D721Med (cell line): ENCODE measurements at regions not wholly inside any gene's neighbourhood (a gene's known extent, or its start where the extent isn't known, plus 50 kb on each side); places are given as distances from the start of the nearest gene placed in this dataset.

ENCODE experiments used
- DNase-seq: peaks from one replicate; pipeline ENCODE4 v3.0.0; 2011; ENCODE audit warnings: low spot score; ENCODE audit not compliant: insufficient read length
- FAIRE-seq: peaks from 2 replicates; lab custom pipeline; 2011; peaks lifted over from hg19 to GRCh38; lab: Jason Lieb, UNC
- TF ChIP-seq, protein P1 (sequence below): IDR thresholded peaks from 2 replicates; pipeline ENCODE4 v1.5.1; 2012; ENCODE audit warnings: mild to moderate bottlenecking, control low read depth; ENCODE audit not compliant: insufficient read depth; ENCODE audit errors: missing control alignments

- no peak for FAIRE-seq
- DNase-seq: no peak
- TF ChIP-seq, protein P1, sequence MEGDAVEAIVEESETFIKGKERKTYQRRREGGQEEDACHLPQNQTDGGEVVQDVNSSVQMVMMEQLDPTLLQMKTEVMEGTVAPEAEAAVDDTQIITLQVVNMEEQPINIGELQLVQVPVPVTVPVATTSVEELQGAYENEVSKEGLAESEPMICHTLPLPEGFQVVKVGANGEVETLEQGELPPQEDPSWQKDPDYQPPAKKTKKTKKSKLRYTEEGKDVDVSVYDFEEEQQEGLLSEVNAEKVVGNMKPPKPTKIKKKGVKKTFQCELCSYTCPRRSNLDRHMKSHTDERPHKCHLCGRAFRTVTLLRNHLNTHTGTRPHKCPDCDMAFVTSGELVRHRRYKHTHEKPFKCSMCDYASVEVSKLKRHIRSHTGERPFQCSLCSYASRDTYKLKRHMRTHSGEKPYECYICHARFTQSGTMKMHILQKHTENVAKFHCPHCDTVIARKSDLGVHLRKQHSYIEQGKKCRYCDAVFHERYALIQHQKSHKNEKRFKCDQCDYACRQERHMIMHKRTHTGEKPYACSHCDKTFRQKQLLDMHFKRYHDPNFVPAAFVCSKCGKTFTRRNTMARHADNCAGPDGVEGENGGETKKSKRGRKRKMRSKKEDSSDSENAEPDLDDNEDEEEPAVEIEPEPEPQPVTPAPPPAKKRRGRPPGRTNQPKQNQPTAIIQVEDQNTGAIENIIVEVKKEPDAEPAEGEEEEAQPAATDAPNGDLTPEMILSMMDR: no peak
Observed at GRCh38 chr9:95815133-95815532, 60.4 kb upstream of the ERCC6L2 start.

- FAIRE-seq (no peak), DNase-seq (no peak)
- TF ChIP-seq, protein P1: no peak
Observed at GRCh38 chr9:95813923-95814322, 61.6 kb upstream of the ERCC6L2 start.

GRCh38 chr9:95810814-95811213 lies 64.7 kb upstream of the ERCC6L2 start:
- FAIRE-seq (no peak), DNase-seq (no peak)
- TF ChIP-seq, protein P1: no peak

- no peak for DNase-seq
- TF ChIP-seq, protein P1: no peak
Observed at GRCh38 chr9:95810133-95810532, 65.4 kb upstream of the ERCC6L2 start.

DNA sequence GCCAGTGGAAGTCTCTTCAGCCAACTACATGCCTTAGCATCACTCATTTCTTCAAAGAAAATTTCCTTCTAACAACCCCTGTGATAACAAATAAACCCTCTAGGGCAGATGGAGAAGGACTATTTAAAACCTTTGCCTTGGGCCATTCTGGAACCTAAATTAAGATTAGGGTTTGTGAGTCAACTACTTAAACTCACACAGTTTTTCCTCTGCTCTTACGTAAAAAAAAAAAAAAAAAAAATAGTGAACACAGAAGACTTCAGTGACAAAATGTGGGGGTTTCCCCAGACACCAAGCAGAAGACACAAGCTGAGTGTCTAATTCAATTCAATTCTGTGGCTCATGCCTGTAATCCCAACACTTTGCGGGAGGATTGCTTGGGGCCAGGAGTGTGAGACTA lies 65.8 kb upstream of the ERCC6L2 start:
- DNase-seq (no peak), FAIRE-seq (no peak)
- TF ChIP-seq, protein P1: no peak

More at GRCh38 chr9:95810133-95810532, 65.4 kb upstream of the ERCC6L2 start:
- no peak for FAIRE-seq

GRCh38 chr9:95808011-95808410 lies 67.5 kb upstream of the ERCC6L2 start:
- FAIRE-seq (no peak), DNase-seq (no peak)
- TF ChIP-seq, protein P1: no peak

DNA sequence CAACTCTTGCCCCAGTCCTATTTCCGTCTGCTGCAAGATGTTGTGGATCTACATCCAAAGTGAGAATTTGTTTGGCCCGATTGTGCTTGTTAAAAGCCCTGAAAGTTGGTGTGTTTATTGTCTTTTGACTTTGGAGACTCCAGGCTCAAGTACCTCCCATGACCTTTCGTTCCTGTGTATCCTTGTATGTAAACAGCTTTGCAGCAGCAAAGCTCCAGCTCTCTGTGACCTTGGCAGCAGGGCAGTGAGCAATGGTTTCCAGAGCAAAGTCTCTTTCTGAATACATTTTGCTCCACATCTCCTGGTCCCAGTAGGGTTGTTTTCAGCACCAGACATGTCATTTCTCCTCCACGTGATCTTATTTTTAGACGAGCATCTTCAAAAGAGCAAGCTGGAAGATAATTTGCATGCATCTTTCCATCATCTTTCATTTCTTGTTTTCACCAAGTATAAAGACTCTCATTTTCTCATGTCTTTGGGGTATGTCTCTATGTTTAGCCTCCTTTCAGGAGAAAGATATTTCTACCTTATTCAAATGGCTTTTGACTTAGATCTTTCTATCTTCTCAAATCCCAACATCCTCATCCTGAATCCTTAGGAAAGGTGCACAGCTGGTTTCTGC lies 68.1 kb upstream of the ERCC6L2 start:
- TF ChIP-seq, protein P1: no peak
- FAIRE-seq (no peak), DNase-seq (no peak)
